ENCODE measurements at regions not wholly inside any gene's neighbourhood (a gene's known extent, or its start where the extent isn't known, plus 50 kb on each side); places are given as distances from the start of the nearest gene placed in this dataset.

DNA sequence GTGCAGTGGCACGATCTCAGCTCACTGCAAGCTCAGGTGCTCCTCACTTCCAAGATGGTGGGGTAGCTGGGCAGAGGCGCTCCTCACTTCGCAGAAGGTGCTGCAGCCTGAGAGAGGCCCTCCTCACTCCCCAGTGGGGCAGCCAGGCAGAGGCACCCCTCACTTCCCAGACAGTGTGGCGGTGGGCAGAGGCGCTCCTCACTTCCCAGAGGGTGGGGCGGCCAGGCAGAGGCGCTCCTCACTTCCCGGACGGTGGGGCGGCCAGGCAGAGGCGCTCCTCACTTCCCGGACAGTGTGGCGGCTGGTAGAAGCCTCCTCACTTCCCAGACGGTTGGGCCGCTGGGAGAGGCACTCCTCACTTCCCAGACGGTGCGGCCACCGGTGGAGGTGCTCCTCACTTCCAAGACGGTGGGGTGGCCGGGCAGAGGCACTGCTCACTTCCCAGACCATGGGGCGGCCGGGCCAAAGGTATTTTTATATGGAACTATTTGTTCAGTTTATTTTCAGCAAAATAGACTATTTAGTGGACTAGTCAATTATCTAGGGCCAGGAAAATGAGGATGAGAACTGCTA, 57.7 kb upstream of the PPP1R9A start:
- H2BK120ac ChIP-seq (replicated peaks; ENCODE audit: low read depth, low read length): no peak overlapping the region
- 91% methylated on average over 16 of the region's 22 CpGs; no CpG with 5 or more reads in 1 of the 2 experiments for WGBS, 2 experiments (ENCODE audit: extremely low coverage in 1 of 2, insufficient coverage in 1 of 2, insufficient read length in 1 of 2, insufficient replicate concordance in 2 of 2, low coverage in 1 of 2, low lambda C conversion rate in 2 of 2, missing lambda C conversion rate in 1 of 2)
- H3K9me3 ChIP-seq (ENCODE audit: insufficient read depth in 2 of 2, low read depth in 1 of 2, low read length in 1 of 2): peaks cover 9 to 22% of the 10 kb centered on the region in 2 experiments
- H3K27ac ChIP-seq (ENCODE audit: low read depth, low read length): no peak overlapping the region
- no peak overlapping the region for H3K4me2 ChIP-seq (ENCODE audit: insufficient read depth in 1 of 2, low read depth in 2 of 2, low read length in 2 of 2)
- no peak overlapping the region for H3K18ac ChIP-seq (ENCODE audit: extremely low read depth, low read length)
- no peaks in the 10 kb centered on the region for H3K27me3 ChIP-seq (replicated peaks in 1 of 4; ENCODE audit: control insufficient read depth in 3 of 4, extremely low read depth in 1 of 4, insufficient read depth in 3 of 4, low read length in 3 of 4)
- FAIRE-seq (no peak), DNase-seq (ENCODE audit: low read depth in 1 of 2, low spot score in 2 of 2) (no peak)
- H3K36me3 ChIP-seq (ENCODE audit: control insufficient read depth in 2 of 4, insufficient read depth in 4 of 4, low read length in 3 of 4): no peaks in the 10 kb centered on the region
- no peak overlapping the region for H2BK12ac ChIP-seq (ENCODE audit: low read depth, low read length)
- H4K8ac ChIP-seq (ENCODE audit: extremely low read depth, insufficient read depth, low read length): no peak overlapping the region
- no peaks in the 10 kb centered on the region for H3K4me1 ChIP-seq (replicated peaks in 1 of 4; ENCODE audit: control insufficient read depth in 3 of 4, insufficient read depth in 4 of 4, low read length in 3 of 4)
- H3K4ac ChIP-seq (replicated peaks; ENCODE audit: insufficient read length, low read depth, low read length): no peak overlapping the region
- H2BK15ac ChIP-seq (ENCODE audit: low read length): no peak overlapping the region
- no peak overlapping the region for H2BK20ac ChIP-seq (ENCODE audit: low read length)
- no peak overlapping the region for H2AK5ac ChIP-seq (ENCODE audit: low read depth, low read length)
- no peaks in the 10 kb centered on the region for H3K23me2 ChIP-seq (ENCODE audit: low read depth, low read length)
- no peak overlapping the region for H3K4me3 ChIP-seq (ENCODE audit: extremely low read depth in 1 of 4, insufficient read depth in 2 of 4, low read depth in 3 of 4, low read length in 4 of 4)
- H3K79me2 ChIP-seq (ENCODE audit: control insufficient read depth in 1 of 2, insufficient read depth in 2 of 2, low read length in 2 of 2): no peaks in the 10 kb centered on the region
- ChIA-PET POLR2A (ENCODE audit: partially characterized antibody) (no interaction called here), CTCF (ENCODE audit: partially characterized antibody) (no interaction called here)
- no peak overlapping the region for H3K14ac ChIP-seq (ENCODE audit: insufficient read length)
- no peak overlapping the region for H2AFZ ChIP-seq (ENCODE audit: low read length)
- H3K23ac ChIP-seq (ENCODE audit: insufficient read length): no peak overlapping the region
- no peak overlapping the region for H3K56ac ChIP-seq (replicated peaks; ENCODE audit: insufficient read length, low read depth, low read length)
- no peak overlapping the region for H4K91ac ChIP-seq (replicated peaks; ENCODE audit: insufficient read length, low read length)
- no peak overlapping the region for H3K9ac ChIP-seq (replicated peaks in 1 of 4; ENCODE audit: extremely low read depth in 1 of 4, low read depth in 3 of 4, low read length in 3 of 4)
- H3K79me1 ChIP-seq (ENCODE audit: low read depth, low read length): no peaks in the 10 kb centered on the region
- H4K5ac ChIP-seq (ENCODE audit: insufficient read length, low read depth, low read length): no peak overlapping the region
- H2BK5ac ChIP-seq (ENCODE audit: low read depth, low read length): no peak overlapping the region
- no peaks in the 10 kb centered on the region for H4K20me1 ChIP-seq (replicated peaks in 1 of 2; ENCODE audit: control insufficient read depth in 1 of 2, insufficient read depth in 2 of 2, low read length in 2 of 2)
- TF ChIP-seq POLR2A (IDR thresholded peaks at IDR 0.05; ENCODE audit: control extremely low read depth in 1 of 2, low read depth in 2 of 2, low read length in 2 of 2) (no peak), SIN3A (conservative IDR thresholded peaks at IDR 0.05 in 1 of 2, IDR thresholded peaks at IDR 0.05 in 1 of 2; ENCODE audit: low read depth in 1 of 2, low read length in 2 of 2) (no peak), KDM4A (IDR thresholded peaks at IDR 0.05; ENCODE audit: low read depth, low read length, severe bottlenecking) (no peak), HDAC6 (IDR thresholded peaks at IDR 0.05; ENCODE audit: low read depth, low read length) (no peak), RBBP5 (IDR thresholded peaks at IDR 0.05; ENCODE audit: borderline replicate concordance, low read depth, low read length) (no peak), TAF7 (optimal IDR thresholded peaks at IDR 0.05; ENCODE audit: borderline replicate concordance, low read depth, low read length) (no peak), YY1 (IDR thresholded peaks at IDR 0.05; ENCODE audit: low read depth, low read length) (no peak), RAD21 (IDR thresholded peaks at IDR 0.05 in 1 of 2, conservative IDR thresholded peaks at IDR 0.05 in 1 of 2; ENCODE audit: low read depth in 2 of 2, low read length in 2 of 2) (no peak), BACH1 (IDR thresholded peaks at IDR 0.05; ENCODE audit: low read length) (no peak), TEAD4 (IDR thresholded peaks at IDR 0.05; ENCODE audit: low read depth, low read length) (no peak)
- TF ChIP-seq, protein P1, sequence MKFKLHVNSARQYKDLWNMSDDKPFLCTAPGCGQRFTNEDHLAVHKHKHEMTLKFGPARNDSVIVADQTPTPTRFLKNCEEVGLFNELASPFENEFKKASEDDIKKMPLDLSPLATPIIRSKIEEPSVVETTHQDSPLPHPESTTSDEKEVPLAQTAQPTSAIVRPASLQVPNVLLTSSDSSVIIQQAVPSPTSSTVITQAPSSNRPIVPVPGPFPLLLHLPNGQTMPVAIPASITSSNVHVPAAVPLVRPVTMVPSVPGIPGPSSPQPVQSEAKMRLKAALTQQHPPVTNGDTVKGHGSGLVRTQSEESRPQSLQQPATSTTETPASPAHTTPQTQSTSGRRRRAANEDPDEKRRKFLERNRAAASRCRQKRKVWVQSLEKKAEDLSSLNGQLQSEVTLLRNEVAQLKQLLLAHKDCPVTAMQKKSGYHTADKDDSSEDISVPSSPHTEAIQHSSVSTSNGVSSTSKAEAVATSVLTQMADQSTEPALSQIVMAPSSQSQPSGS (IDR thresholded peaks at IDR 0.05; ENCODE audit: low read length): no peak
- TF ChIP-seq, protein P2, sequence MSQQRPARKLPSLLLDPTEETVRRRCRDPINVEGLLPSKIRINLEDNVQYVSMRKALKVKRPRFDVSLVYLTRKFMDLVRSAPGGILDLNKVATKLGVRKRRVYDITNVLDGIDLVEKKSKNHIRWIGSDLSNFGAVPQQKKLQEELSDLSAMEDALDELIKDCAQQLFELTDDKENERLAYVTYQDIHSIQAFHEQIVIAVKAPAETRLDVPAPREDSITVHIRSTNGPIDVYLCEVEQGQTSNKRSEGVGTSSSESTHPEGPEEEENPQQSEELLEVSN (IDR thresholded peaks at IDR 0.05): no peak

Measured in H1 (cell line).